HG03139 (cell line): ENCODE measurements at regions not wholly inside any gene's neighbourhood (a gene's known extent, or its start where the extent isn't known, plus 50 kb on each side); places are given as distances from the start of the nearest gene placed in this dataset.
"Not testable (repeated sequence)": the region's sequence is repeated elsewhere in the genome, so short reads cannot be mapped to it uniquely, and the experiment has no call there.

Experiments
- ATAC-seq: cut with Tn5 transposase; IDR thresholded peaks from one replicate; pipeline ENCODE4 v1.9.1; 2021; ENCODE audit not compliant: unreplicated experiment

GRCh38 chr11:13216019-13216710 is 61.4 kb upstream of the BMAL1 start:
- no peak for ATAC-seq

DNA sequence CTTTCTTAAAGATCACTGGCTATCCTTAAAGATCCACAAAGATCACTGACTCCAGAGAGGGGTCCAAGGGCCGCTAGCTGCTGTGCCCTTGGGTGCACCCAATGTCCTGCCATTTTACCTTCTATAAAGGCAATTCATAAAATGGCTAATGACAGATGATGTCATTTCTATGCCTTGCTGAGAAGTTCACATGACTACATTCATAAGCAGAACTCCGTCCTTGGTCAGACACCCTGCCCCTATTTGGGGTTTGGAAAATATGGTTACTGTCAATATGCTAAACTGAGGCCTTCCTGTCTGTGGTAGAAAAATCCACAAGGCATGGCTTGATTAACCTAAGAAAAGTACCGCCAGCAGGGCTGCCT is 60.9 kb upstream of the BMAL1 start:
- no peak for ATAC-seq

DNA sequence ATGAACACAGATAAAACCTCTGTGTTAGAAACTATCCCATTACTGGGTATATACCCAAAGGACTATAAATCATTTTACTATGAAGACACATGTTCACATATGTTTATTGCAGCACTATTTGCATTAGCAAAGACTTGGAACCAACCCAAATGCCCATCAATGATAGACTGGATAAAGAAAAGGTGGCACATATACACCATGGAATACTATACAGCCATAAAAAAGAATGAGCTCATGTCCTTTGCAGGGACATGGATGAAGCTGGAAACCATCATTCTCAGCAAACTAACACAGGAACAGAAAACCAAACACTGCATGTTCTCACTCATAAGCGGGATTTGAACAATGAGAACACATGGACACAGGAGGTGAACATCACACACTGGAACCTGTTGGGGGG is 58.9 kb upstream of the BMAL1 start:
- ATAC-seq, result not testable (repeated sequence)

DNA sequence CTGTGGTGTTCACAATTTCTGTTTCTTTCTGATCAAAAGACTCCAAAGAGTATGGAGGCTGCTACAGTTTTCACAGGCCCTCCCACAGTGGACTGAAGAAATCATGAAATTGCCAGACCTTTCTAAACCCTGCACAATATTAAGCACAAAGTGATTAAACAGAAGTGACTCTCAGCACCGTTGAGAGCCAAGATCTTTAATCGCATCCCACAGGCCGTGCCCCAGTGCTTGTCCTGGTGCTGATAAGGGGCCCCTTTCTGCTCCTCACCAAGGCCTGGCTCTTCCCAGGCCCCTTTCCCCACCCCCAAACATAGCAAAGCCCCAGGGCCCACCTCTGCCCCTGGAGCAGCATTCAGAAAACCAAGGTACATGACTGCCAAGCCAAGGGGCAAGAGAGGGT is 57.4 kb upstream of the BMAL1 start:
- ATAC-seq, result no peak

- no peak for ATAC-seq
Observed at GRCh38 chr11:13221722-13222121, 55.9 kb upstream of the BMAL1 start.

DNA sequence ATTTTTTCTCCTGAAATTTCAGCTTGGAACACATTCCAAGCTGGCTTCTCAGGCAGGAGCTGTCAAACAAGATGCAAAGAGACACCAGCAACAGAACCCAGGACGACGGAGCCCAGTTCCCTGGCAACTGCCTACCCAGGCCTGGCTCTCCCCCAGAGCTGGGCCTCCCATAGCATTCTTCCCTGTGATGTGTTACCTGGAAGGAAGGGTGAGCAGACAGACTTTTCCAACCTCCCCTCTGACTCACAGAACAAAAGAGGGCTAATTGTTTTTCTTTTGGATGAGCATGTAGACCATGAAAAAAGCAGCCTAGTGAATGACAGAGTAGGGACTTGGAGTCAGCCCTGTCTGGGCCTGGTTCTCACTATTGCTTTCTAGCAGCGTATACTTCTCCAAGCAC is 55.3 kb upstream of the BMAL1 start:
- no peak for ATAC-seq

DNA sequence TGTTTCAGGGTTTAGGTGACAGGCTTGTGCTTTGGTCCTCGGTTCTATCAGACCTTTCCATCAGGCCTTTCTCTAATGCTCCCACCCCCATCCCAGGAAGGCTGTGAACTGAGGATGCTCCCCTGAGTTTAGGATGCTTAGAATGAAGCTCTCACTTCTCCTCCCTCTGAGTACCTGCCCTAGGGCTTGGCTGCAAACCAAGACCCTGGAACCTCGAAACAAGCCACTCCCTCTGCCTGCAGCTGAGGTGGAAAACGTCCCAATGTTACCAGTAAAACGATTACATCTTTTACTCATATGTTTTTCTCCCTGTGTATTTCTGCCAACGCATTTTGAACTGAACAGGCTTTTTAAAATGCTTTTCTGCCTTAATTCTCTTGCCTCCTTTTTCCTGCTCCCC is 54.5 kb upstream of the BMAL1 start:
- no peak for ATAC-seq

DNA sequence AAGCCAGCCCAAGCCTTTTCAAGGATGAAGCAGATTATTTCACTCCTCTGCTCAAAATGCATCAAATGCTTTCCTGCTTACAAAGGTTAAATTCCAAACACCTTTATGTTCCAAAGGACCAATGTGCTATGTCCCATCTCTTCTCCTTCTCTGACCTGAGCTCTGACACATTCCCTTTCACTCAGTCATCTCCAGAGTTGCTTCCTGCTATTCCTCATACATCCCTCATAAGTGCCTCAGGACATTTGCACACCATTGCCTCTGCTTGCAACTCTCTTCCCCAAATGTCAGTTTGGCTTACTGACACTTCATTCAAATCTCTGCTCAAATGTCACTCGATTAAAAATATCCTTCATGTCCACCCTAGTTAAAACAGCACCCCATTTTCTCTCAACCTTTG is 53.3 kb upstream of the BMAL1 start:
- no peak for ATAC-seq

- no peak for ATAC-seq
Observed at GRCh38 chr11:13225038-13226001, 52.3 kb upstream of the BMAL1 start.

DNA sequence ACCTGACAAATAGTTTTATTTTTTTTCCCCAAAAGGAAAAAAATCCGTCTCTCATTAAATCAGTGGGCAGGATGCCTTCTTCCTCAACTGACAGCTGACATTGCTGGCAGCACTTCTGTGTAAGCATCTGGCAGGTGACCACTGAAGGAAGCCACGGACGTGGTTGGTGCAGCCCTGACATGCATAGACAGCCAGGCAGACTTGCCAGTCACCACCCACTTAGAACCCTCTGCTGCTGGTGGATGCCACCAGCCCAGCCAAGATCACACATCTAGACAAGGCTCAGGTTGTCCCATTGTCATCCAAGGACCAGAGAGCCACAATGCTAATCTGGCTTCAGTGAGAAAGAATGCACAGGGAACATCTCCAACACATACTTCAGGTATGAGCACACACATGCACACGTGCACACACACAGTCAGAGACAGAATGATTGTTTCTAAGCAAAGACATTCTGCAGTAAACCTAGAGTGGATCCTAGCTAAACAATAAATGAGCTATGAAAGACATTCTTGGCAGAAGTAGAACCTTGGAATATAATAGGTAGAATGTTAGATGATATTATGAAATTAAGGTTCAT is 49.8 kb upstream of the BMAL1 start:
- no peak for ATAC-seq
